ENCODE measurements at regions not wholly inside any gene's neighbourhood (a gene's known extent, or its start where the extent isn't known, plus 50 kb on each side); places are given as distances from the start of the nearest gene placed in this dataset.

GRCh38 chr4:184899261-184900134 lies 73.7 kb upstream of the ACSL1 start:
- Mint-ChIP-seq H3K4me1 (peaks cover 4% of the 10 kb centered on the region), H3K4me3 (no peak overlapping the region), H3K27me3 (ENCODE audit: low read depth) (no peaks in the 10 kb centered on the region), H3K27ac (no peak overlapping the region), H3K9me3 (peaks cover 5% of the 10 kb centered on the region), H3K36me3 (no peaks in the 10 kb centered on the region)
- DNase-seq (ENCODE audit: low spot score in 2 of 2, unreplicated experiment in 2 of 2), result no peak
- TF ChIP-seq, protein P1, sequence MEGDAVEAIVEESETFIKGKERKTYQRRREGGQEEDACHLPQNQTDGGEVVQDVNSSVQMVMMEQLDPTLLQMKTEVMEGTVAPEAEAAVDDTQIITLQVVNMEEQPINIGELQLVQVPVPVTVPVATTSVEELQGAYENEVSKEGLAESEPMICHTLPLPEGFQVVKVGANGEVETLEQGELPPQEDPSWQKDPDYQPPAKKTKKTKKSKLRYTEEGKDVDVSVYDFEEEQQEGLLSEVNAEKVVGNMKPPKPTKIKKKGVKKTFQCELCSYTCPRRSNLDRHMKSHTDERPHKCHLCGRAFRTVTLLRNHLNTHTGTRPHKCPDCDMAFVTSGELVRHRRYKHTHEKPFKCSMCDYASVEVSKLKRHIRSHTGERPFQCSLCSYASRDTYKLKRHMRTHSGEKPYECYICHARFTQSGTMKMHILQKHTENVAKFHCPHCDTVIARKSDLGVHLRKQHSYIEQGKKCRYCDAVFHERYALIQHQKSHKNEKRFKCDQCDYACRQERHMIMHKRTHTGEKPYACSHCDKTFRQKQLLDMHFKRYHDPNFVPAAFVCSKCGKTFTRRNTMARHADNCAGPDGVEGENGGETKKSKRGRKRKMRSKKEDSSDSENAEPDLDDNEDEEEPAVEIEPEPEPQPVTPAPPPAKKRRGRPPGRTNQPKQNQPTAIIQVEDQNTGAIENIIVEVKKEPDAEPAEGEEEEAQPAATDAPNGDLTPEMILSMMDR (IDR thresholded peaks at IDR 0.05; ENCODE audit: unreplicated experiment), result no peak

DNA sequence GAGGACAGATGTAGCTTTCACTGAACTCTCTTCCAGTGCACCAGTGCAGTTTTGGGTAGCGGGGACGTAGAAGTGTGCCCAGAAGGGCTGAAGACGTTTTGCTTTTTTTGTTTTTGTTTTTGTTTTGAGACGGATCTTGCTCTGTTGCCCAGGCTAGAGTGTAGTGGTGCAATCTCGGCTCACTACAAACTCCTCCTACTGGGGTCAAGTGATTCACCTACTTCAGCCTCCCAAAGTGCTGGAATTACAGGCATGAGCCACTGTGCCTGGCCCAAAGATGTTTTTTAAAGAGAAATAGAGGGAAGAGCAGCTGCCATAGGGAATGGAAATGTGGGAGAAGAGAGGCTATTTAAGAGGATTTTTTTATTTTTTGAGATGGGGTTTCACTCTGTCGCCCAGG lies 74.4 kb upstream of the ACSL1 start:
- Mint-ChIP-seq H3K9me3 (peaks cover 5% of the 10 kb centered on the region), H3K4me3 (no peak overlapping the region), H3K4me1 (peaks cover 4% of the 10 kb centered on the region), H3K27ac (no peak overlapping the region), H3K27me3 (ENCODE audit: low read depth) (no peaks in the 10 kb centered on the region), H3K36me3 (no peaks in the 10 kb centered on the region)
- TF ChIP-seq, protein P1 (IDR thresholded peaks at IDR 0.05; ENCODE audit: unreplicated experiment), result no peak
- DNase-seq (ENCODE audit: low spot score in 2 of 2, unreplicated experiment in 2 of 2), result no peak

- H3K9me3 Mint-ChIP-seq, result peaks cover 5% of the 10 kb centered on the region
- no peaks in the 10 kb centered on the region for H3K36me3 Mint-ChIP-seq
- TF ChIP-seq, protein P1 (IDR thresholded peaks at IDR 0.05; ENCODE audit: unreplicated experiment), result no peak
- no peak overlapping the region for H3K27ac Mint-ChIP-seq
- no peak overlapping the region for H3K4me3 Mint-ChIP-seq
- no peaks in the 10 kb centered on the region for H3K27me3 Mint-ChIP-seq (ENCODE audit: low read depth)
- peaks cover 4% of the 10 kb centered on the region for H3K4me1 Mint-ChIP-seq
- DNase-seq (ENCODE audit: low spot score in 2 of 2, unreplicated experiment in 2 of 2), result no peak
These were observed 76.8 kb upstream of the ACSL1 start for GRCh38 chr4:184902550-184902949.

DNA sequence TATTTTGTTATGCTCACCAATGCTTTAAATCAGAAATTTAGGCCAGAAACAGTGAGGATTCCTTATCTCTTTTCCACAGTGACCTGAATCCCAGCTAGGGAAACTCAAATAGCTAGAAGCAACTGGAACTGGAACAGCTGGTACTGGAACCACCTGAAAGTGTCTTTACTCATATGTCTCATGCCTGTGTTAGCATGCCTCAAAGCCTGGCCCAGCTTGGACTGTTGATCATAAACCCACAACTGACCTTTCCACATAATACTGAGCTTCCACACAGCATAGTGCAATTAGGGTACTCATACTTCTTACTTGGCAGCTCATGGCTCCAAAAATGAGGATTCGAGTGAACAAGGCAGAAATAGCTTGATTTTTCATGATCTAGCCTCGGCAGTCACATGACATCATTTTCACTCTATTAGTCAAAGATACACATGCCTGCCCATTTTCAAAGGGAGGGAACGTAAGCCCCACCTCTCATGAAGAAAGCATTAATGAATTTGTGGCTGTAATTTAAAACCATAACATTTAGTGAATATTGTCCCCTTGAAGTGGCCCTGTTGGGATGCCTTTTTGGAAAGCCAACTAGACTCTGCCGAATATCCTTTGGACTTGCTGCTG lies 80.8 kb upstream of the ACSL1 start:
- Mint-ChIP-seq H3K4me3 (no peak overlapping the region), H3K36me3 (no peaks in the 10 kb centered on the region), H3K27me3 (ENCODE audit: low read depth) (no peaks in the 10 kb centered on the region), H3K27ac (no peak overlapping the region), H3K9me3 (peaks cover 28% of the 10 kb centered on the region), H3K4me1 (no peaks in the 10 kb centered on the region)
- no peak for DNase-seq (ENCODE audit: low spot score in 2 of 2, unreplicated experiment in 2 of 2)
- TF ChIP-seq, protein P1 (IDR thresholded peaks at IDR 0.05; ENCODE audit: unreplicated experiment), result no peak

- Mint-ChIP-seq H3K36me3 (peaks cover 2% of the 10 kb centered on the region), H3K27me3 (ENCODE audit: low read depth) (no peaks in the 10 kb centered on the region), H3K9me3 (peaks cover 31% of the 10 kb centered on the region), H3K27ac (no peak overlapping the region), H3K4me1 (no peaks in the 10 kb centered on the region), H3K4me3 (no peak overlapping the region)
- DNase-seq (ENCODE audit: low spot score in 2 of 2, unreplicated experiment in 2 of 2), result no peak
- TF ChIP-seq, protein P1 (IDR thresholded peaks at IDR 0.05; ENCODE audit: unreplicated experiment), result no peak
These were observed 81.4 kb upstream of the ACSL1 start for GRCh38 chr4:184907216-184907615.

Data from mesothelial cell of epicardium (in vitro differentiated cells).